Esophagus muscularis mucosa (tissue), 4 donors: ENCODE measurements at regions not wholly inside any gene's neighbourhood (a gene's known extent, or its start where the extent isn't known, plus 50 kb on each side); places are given as distances from the start of the nearest gene placed in this dataset.

ENCODE experiments used
- DNase-seq: peaks from one replicate; pipeline ENCODE4 v3.0.0-alpha.2; 2017; ENCODE audit errors: extremely low spot score
- H3K27ac ChIP-seq, 4 donors: fragments of 200-600 bp; sonication (generic); replicated peaks in 1 of 4; 1 replicate in 3 of 4; 2 replicates in 1 of 4; pipeline ENCODE4 v1.5.1; 2016 to 2019; ENCODE audit warnings: mild to moderate bottlenecking in 1 of 4
- H3K27me3 ChIP-seq, 4 donors: fragments of 200-600 bp; sonication (generic); one replicate each; pipeline versions ENCODE4 v1.5.1 to v1.6.0; 2016 to 2019
- H3K36me3 ChIP-seq, 4 donors: fragments of 200-600 bp; sonication (generic); one replicate each; pipeline ENCODE4 v1.5.1; 2016 to 2019
- H3K4me1 ChIP-seq, 4 donors: fragments of 200-600 bp; sonication (generic); one replicate each; pipeline ENCODE4 v1.5.1; 2016 to 2019
- H3K4me3 ChIP-seq, 4 donors: fragments of 200-600 bp; sonication (generic); 1 replicate in 2 of 4; 2 replicates in 2 of 4; pipeline ENCODE4 v1.5.1; 2016 to 2019; ENCODE audit warnings: mild to moderate bottlenecking in 4 of 4, moderate library complexity in 1 of 4
- H3K9me3 ChIP-seq, 4 donors: fragments of 200-600 bp; sonication (generic); 1 replicate in 3 of 4; 2 replicates in 1 of 4; pipeline ENCODE4 v1.5.1; 2016 to 2019
- EP300 ChIP-seq: sonication (generic); formaldehyde crosslinking; IDR thresholded peaks from one replicate; pipeline ENCODE4 v1.6.1; 2017; ENCODE audit warnings: antibody characterized with exemption
- POLR2A ChIP-seq: fragments of 450-650 bp; IDR thresholded peaks from one replicate; pipeline ENCODE4 v1.6.1; 2017; ENCODE audit warnings: antibody characterized with exemption, moderate library complexity, mild to moderate bottlenecking, low read depth
- POLR2AphosphoS5 ChIP-seq, 2 donors: sonication (generic); formaldehyde crosslinking; IDR thresholded peaks; one replicate each; pipeline ENCODE4 v1.6.1; 2017; ENCODE audit warnings: antibody characterized with exemption in 2 of 2
- WGBS: methylation state at CpG from one replicate; pipeline ENCODE4 v1.1.5; 2018; 5-methylcytosine and 5-hydroxymethylcytosine counted together
- intact Hi-C: fragments of 100-400 bp; cut with DNase I; formaldehyde crosslinking; loops from one replicate; pipeline ENCODE4 v1.15.1; 2023
- TF ChIP-seq, protein P1 (sequence below), 3 experiments: fragments of 200-600 bp in 2 of 3; fragments of 450-650 bp in 1 of 3; sonication (generic) in 2 of 3; IDR thresholded peaks; one replicate each; pipeline ENCODE4 v1.5.1; 2017 to 2019; ENCODE audit warnings: antibody characterized with exemption in 3 of 3, mild to moderate bottlenecking in 2 of 3, moderate library complexity in 1 of 3

DNA sequence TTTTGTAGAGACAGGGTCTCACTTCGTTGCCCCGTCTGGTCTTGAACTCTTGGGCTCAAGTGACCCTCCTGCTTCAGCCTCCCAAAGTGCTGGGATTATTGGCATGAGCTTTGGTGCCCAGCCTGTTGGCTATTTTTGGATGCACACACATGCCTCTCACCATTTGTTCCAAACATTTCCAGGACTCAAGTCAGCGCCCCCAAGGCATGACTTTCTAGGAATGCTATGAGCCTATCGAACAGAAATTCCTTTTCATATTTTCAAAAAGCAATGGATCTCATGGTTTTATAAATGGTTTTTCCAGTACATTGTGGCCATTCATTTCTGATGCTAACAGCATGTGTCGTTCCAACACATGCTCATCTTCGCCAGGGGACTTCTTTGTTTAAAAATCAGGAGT lies 119.3 kb upstream of the NAA20 start:
- no peak for DNase-seq
- TF ChIP-seq, protein P1, sequence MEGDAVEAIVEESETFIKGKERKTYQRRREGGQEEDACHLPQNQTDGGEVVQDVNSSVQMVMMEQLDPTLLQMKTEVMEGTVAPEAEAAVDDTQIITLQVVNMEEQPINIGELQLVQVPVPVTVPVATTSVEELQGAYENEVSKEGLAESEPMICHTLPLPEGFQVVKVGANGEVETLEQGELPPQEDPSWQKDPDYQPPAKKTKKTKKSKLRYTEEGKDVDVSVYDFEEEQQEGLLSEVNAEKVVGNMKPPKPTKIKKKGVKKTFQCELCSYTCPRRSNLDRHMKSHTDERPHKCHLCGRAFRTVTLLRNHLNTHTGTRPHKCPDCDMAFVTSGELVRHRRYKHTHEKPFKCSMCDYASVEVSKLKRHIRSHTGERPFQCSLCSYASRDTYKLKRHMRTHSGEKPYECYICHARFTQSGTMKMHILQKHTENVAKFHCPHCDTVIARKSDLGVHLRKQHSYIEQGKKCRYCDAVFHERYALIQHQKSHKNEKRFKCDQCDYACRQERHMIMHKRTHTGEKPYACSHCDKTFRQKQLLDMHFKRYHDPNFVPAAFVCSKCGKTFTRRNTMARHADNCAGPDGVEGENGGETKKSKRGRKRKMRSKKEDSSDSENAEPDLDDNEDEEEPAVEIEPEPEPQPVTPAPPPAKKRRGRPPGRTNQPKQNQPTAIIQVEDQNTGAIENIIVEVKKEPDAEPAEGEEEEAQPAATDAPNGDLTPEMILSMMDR (IDR thresholded peaks at IDR 0.05): no peak
- TF ChIP-seq POLR2A (no peak), POLR2AphosphoS5 (IDR thresholded peaks at IDR 0.05) (no peak), EP300 (no peak)
- Histone ChIP-seq H3K4me3 (no peak overlapping the region), H3K27ac (no peak overlapping the region), H3K36me3 (peaks cover 0 to 65% (median 12%) of the 10 kb centered on the region in 4 donors), H3K27me3 (no peaks in the 10 kb centered on the region), H3K9me3 (no peaks in the 10 kb centered on the region), H3K4me1 (peaks cover under 1 to 12% (median 7%) of the 10 kb centered on the region in 4 donors)
- intact Hi-C loops: no loop called here
- 84% methylated on average over 6 of the region's 6 CpGs for WGBS

DNA sequence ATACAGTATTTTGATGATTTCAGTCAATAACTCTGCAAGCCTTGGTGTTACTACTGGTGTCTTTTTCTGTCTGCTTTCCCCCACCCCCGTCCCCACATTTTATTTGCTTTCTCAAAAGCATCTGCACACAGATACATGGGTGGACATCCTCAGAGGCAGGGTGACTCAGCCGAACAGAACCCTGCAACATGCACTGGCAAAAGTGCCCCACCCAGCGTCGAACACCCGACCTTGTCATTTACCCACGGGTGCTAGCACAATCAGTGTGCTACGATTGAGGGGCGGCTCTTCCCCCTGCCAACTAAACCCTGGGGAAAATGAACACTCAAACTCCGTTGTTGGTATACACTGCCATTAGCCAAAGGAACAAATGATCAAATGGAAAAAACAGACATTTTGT lies 115.9 kb upstream of the NAA20 start:
- Histone ChIP-seq H3K27me3 (no peaks in the 10 kb centered on the region), H3K4me1 (peaks cover 9 to 28% (median 16%) of the 10 kb centered on the region in 4 donors), H3K36me3 (peaks cover 0 to 34% (median 7%) of the 10 kb centered on the region in 4 donors), H3K9me3 (no peaks in the 10 kb centered on the region), H3K4me3 (no peak overlapping the region), H3K27ac (no peak overlapping the region)
- intact Hi-C loops: no loop called here
- no peak for DNase-seq
- no peak for TF ChIP-seq EP300
- 63% methylated on average over 9 of the region's 9 CpGs for WGBS

DNA sequence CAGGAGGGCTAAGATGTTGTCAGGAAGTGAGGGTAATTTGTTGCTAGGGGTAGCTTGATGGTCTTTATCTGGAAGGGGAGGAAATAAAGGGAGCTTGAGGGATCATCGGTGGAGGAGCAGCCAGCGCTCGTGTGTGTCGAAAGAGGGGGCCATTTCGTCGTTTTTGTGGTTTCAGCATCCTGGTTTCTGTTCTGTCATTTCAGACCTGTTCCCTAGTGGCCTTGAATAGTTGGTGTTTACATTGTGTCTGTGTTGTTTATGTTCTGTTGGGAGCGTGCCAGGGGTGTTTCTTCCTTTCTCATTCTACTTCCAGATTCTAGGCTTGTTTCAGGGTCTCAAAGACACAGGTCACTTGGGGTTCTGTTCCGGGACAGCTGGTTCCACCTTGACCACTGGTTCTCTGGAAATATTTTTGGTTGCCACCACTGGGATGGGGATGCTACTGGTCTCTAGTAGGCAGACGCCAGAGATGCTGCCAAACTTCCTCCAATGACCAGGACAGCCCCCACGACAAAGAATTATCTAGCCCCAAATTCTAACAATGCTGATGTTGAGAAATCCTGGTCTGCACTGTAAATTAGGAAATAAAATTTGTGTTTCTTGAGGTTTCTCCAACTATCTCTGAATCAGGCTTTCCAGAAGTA lies 113.9 kb upstream of the NAA20 start:
- Histone ChIP-seq H3K36me3 (peaks cover 0 to 14% (median 2%) of the 10 kb centered on the region in 4 donors), H3K4me3 (no peak overlapping the region), H3K9me3 (no peaks in the 10 kb centered on the region), H3K4me1 (peaks cover 20 to 34% (median 28%) of the 10 kb centered on the region in 4 donors), H3K27ac (peak overlapping the region in 1 of 4 donors; percentile 8), H3K27me3 (no peaks in the 10 kb centered on the region)
- intact Hi-C loops: no loop called here
- TF ChIP-seq, protein P1 (IDR thresholded peaks at IDR 0.05): peak in 2 of 3 experiments; percentile 24
- TF ChIP-seq POLR2AphosphoS5 (IDR thresholded peaks at IDR 0.05): no peak
- WGBS: 51% methylated on average over 10 of the region's 10 CpGs
- DNase-seq: no peak

DNA sequence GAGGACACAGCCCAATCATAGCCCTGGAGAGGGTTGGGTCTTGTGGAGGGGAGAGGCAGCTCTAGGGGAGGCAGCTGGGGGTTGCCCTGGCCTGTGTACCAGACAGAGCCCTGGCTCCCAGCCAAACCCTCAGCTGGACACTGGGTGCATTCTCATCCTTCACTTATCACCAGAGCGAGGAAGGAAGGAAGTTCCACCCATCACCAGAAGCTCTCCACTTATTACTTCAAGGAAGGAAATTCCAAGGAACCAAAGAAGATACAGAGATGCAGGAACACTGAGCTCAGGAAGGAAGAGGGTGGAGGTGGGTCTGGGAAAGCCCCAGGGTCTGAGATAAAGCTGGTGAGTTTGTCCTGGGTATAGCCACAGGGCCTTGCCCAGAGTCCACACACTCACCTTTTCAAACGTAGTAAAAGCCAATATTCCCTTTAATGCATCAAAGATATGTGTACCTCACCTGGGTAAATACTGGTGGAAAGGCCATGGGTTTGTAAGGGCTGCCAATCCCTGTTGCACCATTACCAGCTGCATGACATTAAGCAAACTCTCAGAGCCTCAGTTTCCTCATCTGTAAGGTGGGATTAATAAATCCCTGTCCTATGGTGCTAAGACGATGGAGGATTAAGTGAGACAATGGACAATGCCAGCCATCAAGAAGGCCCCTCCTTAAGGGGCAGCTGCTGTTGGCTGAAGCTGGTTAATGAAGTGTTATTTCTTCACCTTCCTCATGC lies 109.7 kb upstream of the NAA20 start:
- WGBS: 84% methylated on average over 3 of the region's 3 CpGs
- DNase-seq: no peak
- H3K4me1 ChIP-seq: peaks cover 33 to 50% (median 43%) of the 10 kb centered on the region in 4 donors
- no peak overlapping the region for H3K27ac ChIP-seq
- H3K4me3 ChIP-seq: no peak overlapping the region
- intact Hi-C loops: no loop called here
- no peaks in the 10 kb centered on the region for H3K27me3 ChIP-seq
- no peaks in the 10 kb centered on the region for H3K9me3 ChIP-seq
- H3K36me3 ChIP-seq: no peaks in the 10 kb centered on the region
- TF ChIP-seq EP300 (no peak), POLR2A (no peak), POLR2AphosphoS5 (IDR thresholded peaks at IDR 0.05) (no peak)
- TF ChIP-seq, protein P1 (IDR thresholded peaks at IDR 0.05): no peak

DNA sequence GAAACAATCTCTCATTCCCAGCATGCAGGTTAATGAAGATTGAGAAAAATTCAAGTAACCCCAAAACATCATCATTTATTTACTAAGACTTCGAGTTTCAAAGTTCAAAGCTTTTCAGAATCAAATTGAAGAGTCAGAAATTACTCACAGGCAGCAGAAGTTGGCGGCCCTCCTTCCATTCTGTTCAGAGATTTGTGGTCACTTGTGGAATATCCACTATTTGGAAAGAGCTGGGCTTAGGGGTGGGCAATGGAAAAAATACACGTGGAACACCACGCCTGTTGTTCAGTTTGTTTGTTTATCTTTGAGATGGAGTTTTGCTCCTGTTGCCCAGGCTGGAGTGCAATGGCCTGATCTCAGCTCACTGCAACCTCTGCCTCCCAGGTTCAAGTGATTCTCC lies 108.6 kb upstream of the NAA20 start:
- no peak for TF ChIP-seq EP300
- TF ChIP-seq, protein P1 (IDR thresholded peaks at IDR 0.05): no peak
- no peak for TF ChIP-seq POLR2A
- no peak for TF ChIP-seq POLR2AphosphoS5 (IDR thresholded peaks at IDR 0.05)
- intact Hi-C loops: no loop called here
- Histone ChIP-seq H3K27ac (no peak overlapping the region), H3K36me3 (peaks cover 0 to 7% (median 0%) of the 10 kb centered on the region in 4 donors), H3K4me1 (peaks cover 26 to 45% (median 33%) of the 10 kb centered on the region in 4 donors), H3K27me3 (no peaks in the 10 kb centered on the region), H3K9me3 (no peaks in the 10 kb centered on the region), H3K4me3 (no peak overlapping the region)
- 76% methylated on average over 4 of the region's 4 CpGs for WGBS
- DNase-seq: no peak
